ENCODE measurements at regions not wholly inside any gene's neighbourhood (a gene's known extent, or its start where the extent isn't known, plus 50 kb on each side); places are given as distances from the start of the nearest gene placed in this dataset.

DNA sequence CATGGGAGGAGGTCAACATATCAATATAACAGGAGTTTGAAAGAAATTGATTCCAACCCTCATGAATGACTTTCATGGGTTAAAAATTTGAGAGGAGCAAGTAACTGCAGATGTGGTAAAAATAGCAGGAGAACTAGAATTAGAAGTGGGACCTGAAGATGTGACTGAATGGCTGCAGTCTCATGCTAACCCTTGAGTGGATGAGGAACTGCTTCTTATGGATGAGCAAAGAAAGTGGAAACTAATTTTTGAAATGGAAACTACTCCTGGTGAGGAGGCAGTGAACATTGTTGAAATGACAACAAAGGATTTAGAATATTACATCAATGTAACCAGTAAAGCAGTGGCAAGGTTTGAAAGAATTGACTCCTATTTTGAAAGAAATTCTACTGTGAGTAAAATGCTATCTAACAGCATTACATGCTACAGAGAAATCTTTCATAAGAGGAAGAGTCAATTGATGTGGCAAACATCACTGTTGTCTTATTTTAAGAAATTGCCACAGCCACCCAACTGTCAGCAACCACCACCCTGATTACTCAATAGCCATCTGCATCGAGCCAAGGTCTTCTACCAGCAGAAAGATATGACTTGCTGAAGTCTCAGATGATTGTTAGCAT is 1683.2 kb downstream of the MAT2B start:
- Histone ChIP-seq H3K36me3 (ENCODE audit: insufficient read depth, low read length) (no peaks in the 10 kb centered on the region), H3K4me2 (ENCODE audit: insufficient read depth, low read length) (no peak overlapping the region), H3K27ac (ENCODE audit: low read depth, low read length) (no peak overlapping the region), H3K27me3 (ENCODE audit: insufficient read depth, low read length) (no peaks in the 10 kb centered on the region), H3K79me2 (ENCODE audit: insufficient read depth, low read length) (no peaks in the 10 kb centered on the region), H3K4me3 (ENCODE audit: insufficient read depth, low read length) (no peak overlapping the region), H3K9me3 (ENCODE audit: low read depth, low read length) (peaks cover 3% of the 10 kb centered on the region), H3K4me1 (ENCODE audit: insufficient read depth, low read length) (no peaks in the 10 kb centered on the region), H4K20me1 (ENCODE audit: insufficient read depth, low read length) (no peaks in the 10 kb centered on the region), H2AFZ (ENCODE audit: low read length) (no peak overlapping the region)
- TF ChIP-seq CTCF (IDR thresholded peaks at IDR 0.05; ENCODE audit: extremely low read depth, low read depth, low read length), result no peak
- DNase-seq (ENCODE audit: insufficient read length, low spot score, missing footprints), result no peak

GRCh38 chr5:165196961-165197360 is 1691.5 kb downstream of the MAT2B start:
- Histone ChIP-seq H3K4me1 (ENCODE audit: insufficient read depth, low read length) (no peaks in the 10 kb centered on the region), H3K27ac (ENCODE audit: low read depth, low read length) (no peak overlapping the region), H3K4me3 (ENCODE audit: insufficient read depth, low read length) (no peak overlapping the region), H2AFZ (ENCODE audit: low read length) (no peak overlapping the region), H3K9me3 (ENCODE audit: low read depth, low read length) (no peaks in the 10 kb centered on the region), H4K20me1 (ENCODE audit: insufficient read depth, low read length) (no peaks in the 10 kb centered on the region), H3K79me2 (ENCODE audit: insufficient read depth, low read length) (no peaks in the 10 kb centered on the region), H3K36me3 (ENCODE audit: insufficient read depth, low read length) (no peaks in the 10 kb centered on the region), H3K4me2 (ENCODE audit: insufficient read depth, low read length) (no peak overlapping the region), H3K27me3 (ENCODE audit: insufficient read depth, low read length) (no peaks in the 10 kb centered on the region)
- no peak for DNase-seq (ENCODE audit: insufficient read length, low spot score, missing footprints)
- no peak for TF ChIP-seq CTCF (IDR thresholded peaks at IDR 0.05; ENCODE audit: extremely low read depth, low read depth, low read length)

- Histone ChIP-seq H2AFZ (ENCODE audit: low read length) (no peak overlapping the region), H3K36me3 (ENCODE audit: insufficient read depth, low read length) (no peaks in the 10 kb centered on the region), H3K4me3 (ENCODE audit: insufficient read depth, low read length) (no peak overlapping the region), H3K9me3 (ENCODE audit: low read depth, low read length) (no peaks in the 10 kb centered on the region), H3K27me3 (ENCODE audit: insufficient read depth, low read length) (no peaks in the 10 kb centered on the region), H4K20me1 (ENCODE audit: insufficient read depth, low read length) (no peaks in the 10 kb centered on the region), H3K4me1 (ENCODE audit: insufficient read depth, low read length) (no peaks in the 10 kb centered on the region), H3K4me2 (ENCODE audit: insufficient read depth, low read length) (no peak overlapping the region), H3K79me2 (ENCODE audit: insufficient read depth, low read length) (no peaks in the 10 kb centered on the region), H3K27ac (ENCODE audit: low read depth, low read length) (no peak overlapping the region)
- no peak for TF ChIP-seq CTCF (IDR thresholded peaks at IDR 0.05; ENCODE audit: extremely low read depth, low read depth, low read length)
- DNase-seq (ENCODE audit: insufficient read length, low spot score, missing footprints), result no peak
Observed at GRCh38 chr5:165201369-165201768, 1696.0 kb downstream of the MAT2B start.

DNA sequence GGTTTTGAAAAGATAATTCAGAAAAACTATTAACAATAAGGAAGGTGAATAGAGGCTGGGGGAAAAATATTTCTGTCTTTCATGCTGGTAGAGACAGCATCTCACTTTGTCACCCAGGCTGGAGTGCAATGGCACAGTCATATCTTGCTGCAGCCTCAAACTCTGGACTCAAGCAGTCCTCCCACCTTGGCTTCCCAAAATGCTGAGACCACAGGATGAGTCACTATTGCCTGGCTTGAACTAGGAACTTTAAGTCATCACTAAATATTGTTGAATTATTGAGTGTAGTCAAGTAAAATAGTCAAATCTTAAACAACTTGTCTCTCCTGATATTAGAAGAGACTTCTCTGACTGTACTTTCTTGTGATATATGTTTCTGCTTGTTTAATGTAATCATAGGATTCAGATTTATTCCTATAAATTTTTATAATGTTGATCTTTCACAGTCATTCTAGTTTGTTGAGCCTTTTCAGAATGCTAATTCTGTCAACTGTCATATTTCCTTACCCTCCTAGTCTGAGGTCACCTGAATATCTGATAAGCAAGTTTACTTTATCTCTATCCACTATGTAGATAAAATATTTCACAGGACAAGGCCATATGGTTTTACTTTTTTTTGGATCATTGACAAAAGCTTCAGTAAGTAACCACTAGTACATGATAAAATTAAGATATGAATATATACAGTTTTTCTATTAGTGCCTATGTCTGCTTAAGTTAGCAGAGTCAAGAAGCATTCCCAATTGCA is 1696.5 kb downstream of the MAT2B start:
- H4K20me1 ChIP-seq (ENCODE audit: insufficient read depth, low read length), result no peaks in the 10 kb centered on the region
- no peak for DNase-seq (ENCODE audit: insufficient read length, low spot score, missing footprints)
- H3K4me1 ChIP-seq (ENCODE audit: insufficient read depth, low read length), result no peaks in the 10 kb centered on the region
- no peak for TF ChIP-seq CTCF (IDR thresholded peaks at IDR 0.05; ENCODE audit: extremely low read depth, low read depth, low read length)
- no peaks in the 10 kb centered on the region for H3K79me2 ChIP-seq (ENCODE audit: insufficient read depth, low read length)
- H3K4me3 ChIP-seq (ENCODE audit: insufficient read depth, low read length), result no peak overlapping the region
- no peak overlapping the region for H3K27ac ChIP-seq (ENCODE audit: low read depth, low read length)
- H3K36me3 ChIP-seq (ENCODE audit: insufficient read depth, low read length), result no peaks in the 10 kb centered on the region
- H3K27me3 ChIP-seq (ENCODE audit: insufficient read depth, low read length), result no peaks in the 10 kb centered on the region
- H2AFZ ChIP-seq (ENCODE audit: low read length), result no peak overlapping the region
- no peaks in the 10 kb centered on the region for H3K9me3 ChIP-seq (ENCODE audit: low read depth, low read length)
- no peak overlapping the region for H3K4me2 ChIP-seq (ENCODE audit: insufficient read depth, low read length)
